RWPE1 (cell line): ENCODE measurements at regions not wholly inside any gene's neighbourhood (a gene's known extent, or its start where the extent isn't known, plus 50 kb on each side); places are given as distances from the start of the nearest gene placed in this dataset.

Experiments
- CTCF ChIA-PET: fragments of 350-600 bp; sonication (Branson Sonifier 250); formaldehyde crosslinking; extraction: SDS; loops from one replicate; lab custom pipeline; 2021; lab: Yijun Ruan, JAX
- POLR2A ChIA-PET: fragments of 400-600 bp; formaldehyde crosslinking; extraction: SDS; loops from one replicate; lab custom pipeline; 2020; ENCODE audit warnings: antibody characterized with exemption; ENCODE audit not compliant: low non-redundant PET; lab: Yijun Ruan, JAX
- DNase-seq: peaks from one replicate; pipeline ENCODE4 v3.0.0; 2012; ENCODE audit warnings: low spot score
- H3K27ac ChIP-seq: fragments of 450-650 bp; 2 replicates; pipeline ENCODE4 v1.5.1; 2017
- CTCF ChIP-seq: fragments of 450-650 bp; conservative IDR thresholded peaks from 2 replicates; pipeline ENCODE4 v1.5.1; 2017; ENCODE audit warnings: low read depth, mild to moderate bottlenecking

- H3K27ac ChIP-seq = no peak overlapping the region
- TF ChIP-seq CTCF = no peak
- POLR2A ChIA-PET = no interaction called here
- CTCF ChIA-PET = no interaction called here
- DNase-seq = no peak
Observed at GRCh38 chr4:55018521-55018920, 106.9 kb downstream of the KDR start.

GRCh38 chr4:55017406-55017805 is 108.0 kb downstream of the KDR start:
- ChIA-PET POLR2A (no interaction called here), CTCF (no interaction called here)
- H3K27ac ChIP-seq = no peak overlapping the region
- DNase-seq = no peak
- no peak for TF ChIP-seq CTCF

GRCh38 chr4:55016131-55016530 is 109.3 kb downstream of the KDR start:
- TF ChIP-seq CTCF = no peak
- DNase-seq = no peak
- POLR2A ChIA-PET = no interaction called here
- CTCF ChIA-PET = no interaction called here
- no peak overlapping the region for H3K27ac ChIP-seq

GRCh38 chr4:55014876-55015275 is 110.5 kb downstream of the KDR start:
- CTCF ChIA-PET = interaction anchor here (0.6 kb wide), 1 partner anchor 23 kb away, joined by 4 read pairs; no protein-coding TSS in a partner anchor
- DNase-seq = no peak
- POLR2A ChIA-PET = no interaction called here

GRCh38 chr4:55013431-55013955 is 111.9 kb downstream of the KDR start:
- no peak overlapping the region for H3K27ac ChIP-seq
- DNase-seq = no peak
- ChIA-PET POLR2A (no interaction called here), CTCF (interaction anchor here (0.6 to 0.8 kb wide), 2 partner anchors 92 to 308 kb away, joined by 3 to 5 read pairs; no protein-coding TSS in a partner anchor)
- TF ChIP-seq CTCF = no peak

More at GRCh38 chr4:55014876-55015275, 110.5 kb downstream of the KDR start:
- no peak for TF ChIP-seq CTCF
- no peak overlapping the region for H3K27ac ChIP-seq

- H3K27ac ChIP-seq = no peak overlapping the region
- POLR2A ChIA-PET = no interaction called here
- no peak for TF ChIP-seq CTCF
- DNase-seq = no peak
- CTCF ChIA-PET = no interaction called here
Observed at GRCh38 chr4:55012363-55013230, 112.8 kb downstream of the KDR start.
